Endothelial cell (in vitro differentiated cells): ENCODE measurements at regions not wholly inside any gene's neighbourhood (a gene's known extent, or its start where the extent isn't known, plus 50 kb on each side); places are given as distances from the start of the nearest gene placed in this dataset.

Source experiments
- DNase-seq: peaks from one replicate; pipeline ENCODE4 v3.0.0; 2021; ENCODE audit warnings: low spot score
- H3K27ac Mint-ChIP-seq: one replicate; pipeline ENCODE4 v1.8.0; 2021; ENCODE audit warnings: mixed read lengths, inconsistent platforms; ENCODE audit not compliant: unreplicated experiment
- H3K27me3 Mint-ChIP-seq: one replicate; pipeline ENCODE4 v1.8.0; 2021; ENCODE audit warnings: mild to moderate bottlenecking, moderate library complexity, mixed read lengths, inconsistent platforms; ENCODE audit not compliant: unreplicated experiment
- H3K36me3 Mint-ChIP-seq: one replicate; pipeline ENCODE4 v1.8.0; 2021; ENCODE audit warnings: mild to moderate bottlenecking, low read depth, mixed read lengths, inconsistent platforms; ENCODE audit not compliant: unreplicated experiment
- H3K4me1 Mint-ChIP-seq: one replicate; pipeline ENCODE4 v1.8.0; 2021; ENCODE audit warnings: mild to moderate bottlenecking, mixed read lengths, inconsistent platforms; ENCODE audit not compliant: unreplicated experiment
- H3K4me3 Mint-ChIP-seq: one replicate; pipeline ENCODE4 v1.8.0; 2021; ENCODE audit warnings: mild to moderate bottlenecking, mixed read lengths, inconsistent platforms; ENCODE audit not compliant: unreplicated experiment
- H3K9me3 Mint-ChIP-seq: one replicate; pipeline ENCODE4 v1.8.0; 2021; ENCODE audit warnings: mixed read lengths, inconsistent platforms; ENCODE audit not compliant: unreplicated experiment
- CTCF ChIP-seq: fragments of 200-600 bp; sonication (generic); IDR thresholded peaks from one replicate; pipeline ENCODE4 v1.5.0; 2021; ENCODE audit warnings: antibody characterized with exemption; ENCODE audit not compliant: unreplicated experiment

GRCh38 chr15:70505936-70506912, 257.1 kb downstream of the UACA start:
- DNase-seq = no peak
- Mint-ChIP-seq H3K4me1 (peaks cover 29% of the 10 kb centered on the region), H3K4me3 (no peak overlapping the region), H3K36me3 (peaks cover 6% of the 10 kb centered on the region), H3K27ac (no peak overlapping the region), H3K9me3 (peaks cover 6% of the 10 kb centered on the region), H3K27me3 (peaks cover 4% of the 10 kb centered on the region)
- no peak for TF ChIP-seq CTCF

- Mint-ChIP-seq H3K27me3 (peaks cover 4% of the 10 kb centered on the region), H3K9me3 (peaks cover 2% of the 10 kb centered on the region), H3K27ac (no peak overlapping the region), H3K36me3 (peaks cover 4% of the 10 kb centered on the region), H3K4me3 (no peak overlapping the region), H3K4me1 (peaks cover 30% of the 10 kb centered on the region)
- no peak for TF ChIP-seq CTCF
- no peak for DNase-seq
Measured at GRCh38 chr15:70505411-70505919, 257.9 kb downstream of the UACA start.

- Mint-ChIP-seq H3K36me3 (no peaks in the 10 kb centered on the region), H3K4me1 (peaks cover 32% of the 10 kb centered on the region), H3K4me3 (no peak overlapping the region), H3K27ac (no peak overlapping the region), H3K27me3 (peaks cover 2% of the 10 kb centered on the region), H3K9me3 (no peaks in the 10 kb centered on the region)
- DNase-seq = no peak
- TF ChIP-seq CTCF = no peak
Measured at GRCh38 chr15:70504988-70505387, 258.4 kb downstream of the UACA start.

GRCh38 chr15:70504299-70504951, 258.9 kb downstream of the UACA start:
- Mint-ChIP-seq H3K9me3 (no peaks in the 10 kb centered on the region), H3K4me3 (no peak overlapping the region), H3K27ac (no peak overlapping the region), H3K27me3 (no peaks in the 10 kb centered on the region), H3K4me1 (peaks cover 31% of the 10 kb centered on the region), H3K36me3 (no peaks in the 10 kb centered on the region)
- no peak for TF ChIP-seq CTCF
- DNase-seq = no peak
